GM10266 (cell line): ENCODE measurements at regions not wholly inside any gene's neighbourhood (a gene's known extent, or its start where the extent isn't known, plus 50 kb on each side); places are given as distances from the start of the nearest gene placed in this dataset.

Experiments
- DNase-seq: peaks from one replicate; pipeline ENCODE4 v3.0.0; 2012; ENCODE audit errors: extremely low spot score
- CTCF ChIP-seq: IDR thresholded peaks from 2 replicates; pipeline ENCODE4 v1.5.1; 2012; ENCODE audit warnings: mild to moderate bottlenecking, low read depth; ENCODE audit not compliant: control insufficient read depth, insufficient read depth; ENCODE audit errors: missing control alignments

GRCh38 chr1:5191470-5191869 is 537.1 kb downstream of the AJAP1 start:
- TF ChIP-seq CTCF, result no peak

GRCh38 chr1:5189384-5189783 is 535.0 kb downstream of the AJAP1 start:
- no peak for TF ChIP-seq CTCF
- no peak for DNase-seq

More at GRCh38 chr1:5191470-5191869, 537.1 kb downstream of the AJAP1 start:
- no peak for DNase-seq

- no peak for DNase-seq
- TF ChIP-seq CTCF, result no peak
Measured at GRCh38 chr1:5165762-5166161, 511.4 kb downstream of the AJAP1 start.

- TF ChIP-seq CTCF, result no peak
Measured at GRCh38 chr1:5164158-5164557, 509.7 kb downstream of the AJAP1 start.

GRCh38 chr1:5161372-5161771 is 507.0 kb downstream of the AJAP1 start:
- DNase-seq, result no peak
- no peak for TF ChIP-seq CTCF

More at GRCh38 chr1:5164158-5164557, 509.7 kb downstream of the AJAP1 start:
- no peak for DNase-seq

GRCh38 chr1:5157175-5157574 is 502.8 kb downstream of the AJAP1 start:
- no peak for TF ChIP-seq CTCF

GRCh38 chr1:5156416-5157120 is 502.2 kb downstream of the AJAP1 start:
- DNase-seq, result no peak
- no peak for TF ChIP-seq CTCF

More at GRCh38 chr1:5157175-5157574, 502.8 kb downstream of the AJAP1 start:
- DNase-seq, result no peak
